Adrenal gland (tissue), 5 donors: ENCODE measurements at regions not wholly inside any gene's neighbourhood (a gene's known extent, or its start where the extent isn't known, plus 50 kb on each side); places are given as distances from the start of the nearest gene placed in this dataset.

ENCODE experiments used
- POLR2A ChIP-seq, 2 donors: fragments of 450-650 bp; IDR thresholded peaks; one replicate each; pipeline ENCODE4 v1.6.1; 2017; ENCODE audit warnings: antibody characterized with exemption in 2 of 2, mild to moderate bottlenecking in 2 of 2, moderate library complexity in 1 of 2
- TF ChIP-seq, protein P1 (sequence below), 6 experiments: fragments of 450-650 bp in 4 of 6; fragments of 200-600 bp in 2 of 6; sonication (generic) in 1 of 6; IDR thresholded peaks; 1 replicate in 5 of 6; 2 replicates in 1 of 6; pipeline versions ENCODE4 v1.5.1 to v1.8.0; 2016 to 2021; ENCODE audit warnings: antibody characterized with exemption in 6 of 6, mild to moderate bottlenecking in 2 of 6, moderate library complexity in 1 of 6
- donor health status: DM: no; HTN: no; CAD: no.

DNA sequence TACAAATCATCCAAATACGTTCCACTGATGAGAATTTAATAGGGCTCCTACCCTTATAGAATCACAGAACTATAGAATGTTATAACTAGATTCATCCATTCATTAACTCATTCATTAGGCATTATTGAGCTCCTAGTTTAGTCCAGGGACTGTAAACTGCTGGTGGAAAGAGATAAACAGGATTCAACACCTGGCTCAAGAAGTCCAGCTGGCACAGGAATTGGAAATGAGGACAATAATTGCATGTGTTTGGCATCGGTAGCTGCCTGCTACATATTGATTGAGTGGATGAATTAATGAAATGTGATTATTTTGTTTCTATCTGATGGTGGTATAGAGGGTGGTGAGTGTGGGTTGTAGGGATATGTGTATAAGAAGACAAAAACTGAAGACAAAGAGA lies 100.8 kb upstream of the TLE1 start:
- TF ChIP-seq, protein P1, sequence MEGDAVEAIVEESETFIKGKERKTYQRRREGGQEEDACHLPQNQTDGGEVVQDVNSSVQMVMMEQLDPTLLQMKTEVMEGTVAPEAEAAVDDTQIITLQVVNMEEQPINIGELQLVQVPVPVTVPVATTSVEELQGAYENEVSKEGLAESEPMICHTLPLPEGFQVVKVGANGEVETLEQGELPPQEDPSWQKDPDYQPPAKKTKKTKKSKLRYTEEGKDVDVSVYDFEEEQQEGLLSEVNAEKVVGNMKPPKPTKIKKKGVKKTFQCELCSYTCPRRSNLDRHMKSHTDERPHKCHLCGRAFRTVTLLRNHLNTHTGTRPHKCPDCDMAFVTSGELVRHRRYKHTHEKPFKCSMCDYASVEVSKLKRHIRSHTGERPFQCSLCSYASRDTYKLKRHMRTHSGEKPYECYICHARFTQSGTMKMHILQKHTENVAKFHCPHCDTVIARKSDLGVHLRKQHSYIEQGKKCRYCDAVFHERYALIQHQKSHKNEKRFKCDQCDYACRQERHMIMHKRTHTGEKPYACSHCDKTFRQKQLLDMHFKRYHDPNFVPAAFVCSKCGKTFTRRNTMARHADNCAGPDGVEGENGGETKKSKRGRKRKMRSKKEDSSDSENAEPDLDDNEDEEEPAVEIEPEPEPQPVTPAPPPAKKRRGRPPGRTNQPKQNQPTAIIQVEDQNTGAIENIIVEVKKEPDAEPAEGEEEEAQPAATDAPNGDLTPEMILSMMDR (IDR thresholded peaks at IDR 0.05), result no peak
- TF ChIP-seq POLR2A (IDR thresholded peaks at IDR 0.05), result no peak
